ENCODE measurements at regions not wholly inside any gene's neighbourhood (a gene's known extent, or its start where the extent isn't known, plus 50 kb on each side); places are given as distances from the start of the nearest gene placed in this dataset.

DNA sequence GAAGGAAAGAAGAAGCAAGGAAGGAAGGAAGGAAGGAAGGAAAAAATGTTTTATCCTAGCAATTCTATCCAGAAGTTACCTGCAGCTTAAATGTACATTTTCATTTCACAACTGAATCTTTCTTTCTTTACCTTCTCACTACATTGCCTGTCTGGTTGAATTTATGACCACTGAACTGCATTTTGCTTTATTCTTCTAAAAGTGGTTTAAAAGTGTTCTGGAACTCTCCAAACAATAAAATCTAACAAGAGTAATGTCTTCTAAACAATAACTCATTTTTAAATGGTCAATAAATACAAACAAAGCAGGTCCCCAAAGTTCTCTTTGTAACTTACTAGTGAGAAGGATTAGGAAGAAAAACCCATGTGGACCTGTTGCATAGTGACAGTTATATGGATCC, 587.5 kb upstream of the NEGR1 start:
- no peak for TF ChIP-seq CTCF (IDR thresholded peaks at IDR 0.05)
- TF ChIP-seq EP300 (IDR thresholded peaks at IDR 0.05): no peak
- no peak for TF ChIP-seq POLR2A (IDR thresholded peaks at IDR 0.05)
- no peak for TF ChIP-seq POLR2AphosphoS5 (IDR thresholded peaks at IDR 0.05)

All from sigmoid colon (tissue), 4 donors.